OCI-LY1 (cell line): ENCODE measurements at regions not wholly inside any gene's neighbourhood (a gene's known extent, or its start where the extent isn't known, plus 50 kb on each side); places are given as distances from the start of the nearest gene placed in this dataset.

Experiments
- CTCF ChIP-seq: fragments of 200-600 bp; sonication (generic), shearing (Covaris generic); IDR thresholded peaks from 2 replicates; pipeline ENCODE4 v1.5.1; 2017; ENCODE audit warnings: mild to moderate bottlenecking, antibody characterized with exemption, low read length, moderate library complexity, mixed read lengths
- EZH2 ChIP-seq: fragments of 200-600 bp; sonication (generic), shearing (Covaris generic); IDR thresholded peaks from 2 replicates; pipeline ENCODE4 v1.8.0; 2017; ENCODE audit warnings: borderline replicate concordance, mixed run types, mild to moderate bottlenecking, antibody characterized with exemption, low read length, moderate library complexity, mixed read lengths

- no peak for TF ChIP-seq CTCF
- TF ChIP-seq EZH2 = no peak
Observed at GRCh38 chr9:129463994-129464393, 156.9 kb downstream of the C9orf50 start.
